ENCODE measurements at regions not wholly inside any gene's neighbourhood (a gene's known extent, or its start where the extent isn't known, plus 50 kb on each side); places are given as distances from the start of the nearest gene placed in this dataset.

DNA sequence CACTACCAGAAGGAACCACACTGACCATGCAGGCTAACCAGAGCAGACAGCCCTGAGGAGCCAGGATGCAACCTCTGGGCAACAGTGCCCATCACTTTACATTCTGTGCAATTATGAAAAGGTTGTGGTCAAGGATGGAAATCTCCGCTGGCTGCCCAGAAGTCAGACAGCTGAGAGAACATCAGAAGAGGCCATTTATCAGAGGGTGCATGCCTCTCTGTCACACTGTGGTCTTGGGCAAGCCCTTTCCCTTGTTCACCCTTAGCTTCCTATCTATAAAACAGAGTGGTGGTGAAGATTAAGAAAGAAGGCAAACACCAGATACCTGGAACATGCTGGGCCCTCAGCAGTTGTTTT lies 120.7 kb upstream of the GDF10 start:
- TF ChIP-seq POLR2A (IDR thresholded peaks at IDR 0.05) (no peak), EP300 (IDR thresholded peaks at IDR 0.05; ENCODE audit: low read depth) (no peak), POLR2AphosphoS5 (IDR thresholded peaks at IDR 0.05) (no peak)
- TF ChIP-seq, protein P1, sequence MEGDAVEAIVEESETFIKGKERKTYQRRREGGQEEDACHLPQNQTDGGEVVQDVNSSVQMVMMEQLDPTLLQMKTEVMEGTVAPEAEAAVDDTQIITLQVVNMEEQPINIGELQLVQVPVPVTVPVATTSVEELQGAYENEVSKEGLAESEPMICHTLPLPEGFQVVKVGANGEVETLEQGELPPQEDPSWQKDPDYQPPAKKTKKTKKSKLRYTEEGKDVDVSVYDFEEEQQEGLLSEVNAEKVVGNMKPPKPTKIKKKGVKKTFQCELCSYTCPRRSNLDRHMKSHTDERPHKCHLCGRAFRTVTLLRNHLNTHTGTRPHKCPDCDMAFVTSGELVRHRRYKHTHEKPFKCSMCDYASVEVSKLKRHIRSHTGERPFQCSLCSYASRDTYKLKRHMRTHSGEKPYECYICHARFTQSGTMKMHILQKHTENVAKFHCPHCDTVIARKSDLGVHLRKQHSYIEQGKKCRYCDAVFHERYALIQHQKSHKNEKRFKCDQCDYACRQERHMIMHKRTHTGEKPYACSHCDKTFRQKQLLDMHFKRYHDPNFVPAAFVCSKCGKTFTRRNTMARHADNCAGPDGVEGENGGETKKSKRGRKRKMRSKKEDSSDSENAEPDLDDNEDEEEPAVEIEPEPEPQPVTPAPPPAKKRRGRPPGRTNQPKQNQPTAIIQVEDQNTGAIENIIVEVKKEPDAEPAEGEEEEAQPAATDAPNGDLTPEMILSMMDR (IDR thresholded peaks at IDR 0.05) = no peak
